ENCODE measurements at regions not wholly inside any gene's neighbourhood (a gene's known extent, or its start where the extent isn't known, plus 50 kb on each side); places are given as distances from the start of the nearest gene placed in this dataset.

DNA sequence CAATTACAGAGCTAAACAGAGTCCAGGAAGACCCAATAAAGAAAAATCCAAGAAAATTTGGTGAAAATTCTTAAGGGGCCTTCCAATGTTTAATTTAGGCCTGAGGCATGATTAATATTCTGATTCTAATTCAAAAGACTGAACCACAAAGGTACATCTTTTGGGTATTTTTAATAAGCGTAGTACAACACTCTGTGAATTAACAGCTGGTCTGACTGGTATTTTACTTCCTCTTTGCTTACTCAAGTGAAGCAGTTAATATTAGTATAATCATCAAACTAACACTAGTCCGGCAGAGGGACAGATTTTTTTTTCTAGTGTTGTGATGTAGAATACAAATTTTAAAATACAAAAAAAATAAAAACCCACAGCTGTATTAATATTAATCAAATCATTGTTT lies 652.9 kb downstream of the NR4A2 start:
- no peak for TF ChIP-seq POLR2A (IDR thresholded peaks at IDR 0.05)
- TF ChIP-seq, protein P1, sequence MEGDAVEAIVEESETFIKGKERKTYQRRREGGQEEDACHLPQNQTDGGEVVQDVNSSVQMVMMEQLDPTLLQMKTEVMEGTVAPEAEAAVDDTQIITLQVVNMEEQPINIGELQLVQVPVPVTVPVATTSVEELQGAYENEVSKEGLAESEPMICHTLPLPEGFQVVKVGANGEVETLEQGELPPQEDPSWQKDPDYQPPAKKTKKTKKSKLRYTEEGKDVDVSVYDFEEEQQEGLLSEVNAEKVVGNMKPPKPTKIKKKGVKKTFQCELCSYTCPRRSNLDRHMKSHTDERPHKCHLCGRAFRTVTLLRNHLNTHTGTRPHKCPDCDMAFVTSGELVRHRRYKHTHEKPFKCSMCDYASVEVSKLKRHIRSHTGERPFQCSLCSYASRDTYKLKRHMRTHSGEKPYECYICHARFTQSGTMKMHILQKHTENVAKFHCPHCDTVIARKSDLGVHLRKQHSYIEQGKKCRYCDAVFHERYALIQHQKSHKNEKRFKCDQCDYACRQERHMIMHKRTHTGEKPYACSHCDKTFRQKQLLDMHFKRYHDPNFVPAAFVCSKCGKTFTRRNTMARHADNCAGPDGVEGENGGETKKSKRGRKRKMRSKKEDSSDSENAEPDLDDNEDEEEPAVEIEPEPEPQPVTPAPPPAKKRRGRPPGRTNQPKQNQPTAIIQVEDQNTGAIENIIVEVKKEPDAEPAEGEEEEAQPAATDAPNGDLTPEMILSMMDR (IDR thresholded peaks at IDR 0.05), result no peak
